ENCODE measurements at regions not wholly inside any gene's neighbourhood (a gene's known extent, or its start where the extent isn't known, plus 50 kb on each side); places are given as distances from the start of the nearest gene placed in this dataset.
"Not testable (repeated sequence)": the region's sequence is repeated elsewhere in the genome, so short reads cannot be mapped to it uniquely, and the experiment has no call there.

- not testable (repeated sequence) for DNase-seq
Observed at GRCh38 chr12:9448648-9449047, 159.1 kb downstream of the KLRB1 start.

GRCh38 chr12:9447791-9448614 is 159.7 kb downstream of the KLRB1 start:
- peak; percentile 87 for DNase-seq

GRCh38 chr12:9446883-9447761 is 160.6 kb downstream of the KLRB1 start:
- DNase-seq, result not testable (repeated sequence)

GRCh38 chr12:9440428-9440827 is 167.3 kb downstream of the KLRB1 start:
- DNase-seq, result not testable (repeated sequence)

GRCh38 chr12:9435682-9436081 is 172.0 kb downstream of the KLRB1 start:
- DNase-seq, result not testable (repeated sequence)

GRCh38 chr12:9430385-9430784 is 177.3 kb downstream of the KLRB1 start:
- not testable (repeated sequence) for DNase-seq

GRCh38 chr12:9428856-9429255 is 178.9 kb downstream of the KLRB1 start:
- not testable (repeated sequence) for DNase-seq

GRCh38 chr12:9425429-9425828 is 182.3 kb downstream of the KLRB1 start:
- DNase-seq, result not testable (repeated sequence)

GRCh38 chr12:9424175-9424740 is 183.5 kb downstream of the KLRB1 start:
- DNase-seq, result not testable (repeated sequence)

- DNase-seq, result not testable (repeated sequence)
Observed at GRCh38 chr12:9422689-9423088, 185.0 kb downstream of the KLRB1 start.

- not testable (repeated sequence) for DNase-seq
Observed at GRCh38 chr12:9421520-9422086, 186.1 kb downstream of the KLRB1 start.

- DNase-seq, result not testable (repeated sequence)
Observed at GRCh38 chr12:9420817-9421519, 186.7 kb downstream of the KLRB1 start.

- DNase-seq, result not testable (repeated sequence)
Observed at GRCh38 chr12:9418669-9419041, 189.1 kb downstream of the KLRB1 start.

GRCh38 chr12:9417947-9418668 is 189.6 kb downstream of the KLRB1 start:
- DNase-seq, result not testable (repeated sequence)

- not testable (repeated sequence) for DNase-seq
Observed at GRCh38 chr12:9417341-9417740, 190.4 kb downstream of the KLRB1 start.

GRCh38 chr12:9416346-9416745 is 191.4 kb downstream of the KLRB1 start:
- DNase-seq, result not testable (repeated sequence)

- DNase-seq, result not testable (repeated sequence)
Observed at GRCh38 chr12:9415898-9416297, 191.8 kb downstream of the KLRB1 start.

GRCh38 chr12:9413862-9414261 is 193.9 kb downstream of the KLRB1 start:
- not testable (repeated sequence) for DNase-seq

- DNase-seq, result not testable (repeated sequence)
Observed at GRCh38 chr12:9412459-9412858, 195.3 kb downstream of the KLRB1 start.

- DNase-seq, result not testable (repeated sequence)
Observed at GRCh38 chr12:9411616-9412268, 196.0 kb downstream of the KLRB1 start.

GRCh38 chr12:9407425-9407748 is 199.2 kb upstream of the PZP start:
- not testable (repeated sequence) for DNase-seq
